HG03196 (cell line): ENCODE measurements at regions not wholly inside any gene's neighbourhood (a gene's known extent, or its start where the extent isn't known, plus 50 kb on each side); places are given as distances from the start of the nearest gene placed in this dataset.
"Not testable (repeated sequence)": the region's sequence is repeated elsewhere in the genome, so short reads cannot be mapped to it uniquely, and the experiment has no call there.

Experiments
- ATAC-seq: cut with Tn5 transposase; IDR thresholded peaks from one replicate; pipeline ENCODE4 v1.9.1; 2021; ENCODE audit not compliant: unreplicated experiment

- no peak for ATAC-seq
These were observed 306.2 kb upstream of the ATP11B start for GRCh38 chr3:182487143-182487542.

DNA sequence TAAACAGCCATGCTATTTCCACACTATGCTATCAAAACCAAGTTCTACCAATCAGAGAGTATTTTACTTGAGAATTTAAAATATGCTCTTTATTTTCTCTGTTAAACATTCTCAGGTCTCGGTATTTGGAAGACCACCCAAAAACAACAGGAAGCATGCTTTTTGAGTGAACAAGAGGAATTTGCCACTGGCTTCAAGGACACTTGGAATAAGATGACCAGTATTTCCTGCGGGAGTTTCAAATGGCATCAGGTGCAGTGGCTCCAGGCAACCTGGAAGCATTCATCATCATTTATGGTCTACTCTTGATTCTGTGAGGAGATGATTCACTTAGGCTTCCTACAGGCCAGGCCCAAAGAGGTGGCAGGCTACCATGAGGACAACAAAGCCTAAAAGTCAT lies 305.7 kb upstream of the ATP11B start:
- ATAC-seq: no peak

- ATAC-seq: no peak
These were observed 302.5 kb upstream of the ATP11B start for GRCh38 chr3:182490596-182491491.

DNA sequence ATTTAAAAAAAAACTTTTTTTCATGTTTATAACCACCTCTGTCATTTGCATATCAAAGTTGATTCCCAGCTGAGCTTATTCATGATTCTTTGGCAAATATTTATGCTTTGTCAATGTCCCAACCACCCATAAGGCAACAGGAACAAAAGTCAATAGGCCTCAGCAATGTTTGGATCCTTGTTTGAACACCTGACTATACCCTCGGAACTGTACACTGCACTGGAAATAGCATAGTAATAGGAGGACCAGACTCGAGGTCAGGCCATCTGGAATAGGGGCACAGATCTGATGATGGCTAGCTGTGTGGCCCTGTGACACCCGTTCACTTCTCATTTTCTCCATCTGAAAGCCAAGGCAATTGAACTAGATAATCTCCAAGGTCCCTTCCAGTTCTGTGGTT lies 301.7 kb upstream of the ATP11B start:
- no peak for ATAC-seq

DNA sequence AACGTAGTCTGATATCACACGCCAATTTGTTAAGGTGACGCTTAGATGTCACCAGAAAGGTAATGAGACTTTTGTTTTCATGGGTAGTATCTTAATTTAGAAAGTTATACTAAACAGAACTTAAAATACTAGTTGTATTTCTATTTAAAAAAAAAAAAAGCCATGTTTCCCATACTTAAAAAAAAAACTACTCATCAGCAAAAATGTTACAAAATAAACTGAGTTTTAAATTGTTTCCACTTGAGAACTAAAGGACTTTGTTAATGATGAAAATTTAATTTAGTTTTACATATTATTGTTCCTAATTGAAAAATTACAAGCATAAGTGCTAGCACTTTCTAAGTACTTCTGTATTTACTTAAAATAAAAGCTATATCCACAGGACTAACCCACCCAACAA lies 300.8 kb upstream of the ATP11B start:
- no peak for ATAC-seq

DNA sequence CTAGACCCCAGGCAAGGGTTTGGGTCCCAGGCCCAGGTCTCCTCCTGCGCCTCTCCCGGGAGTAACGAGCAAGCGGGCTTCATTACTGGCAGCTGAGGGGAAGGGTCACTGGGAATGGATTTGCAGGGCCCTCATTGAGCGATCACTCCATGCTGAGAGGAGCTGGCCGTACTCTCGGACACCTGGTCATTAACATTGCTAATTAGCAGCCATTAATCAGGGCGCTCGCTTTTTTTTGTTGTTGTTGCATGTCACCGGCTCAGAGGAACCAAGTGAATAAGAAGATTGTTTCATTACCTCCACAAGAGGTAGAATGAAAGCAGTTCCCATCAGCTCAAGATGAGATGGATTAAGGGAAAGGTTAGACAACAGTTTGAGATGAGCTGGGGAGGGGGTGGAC lies 293.0 kb upstream of the ATP11B start:
- ATAC-seq: no peak

GRCh38 chr3:182501856-182502255 lies 291.4 kb upstream of the ATP11B start:
- ATAC-seq: no peak

- no peak for ATAC-seq
These were observed 289.9 kb upstream of the ATP11B start for GRCh38 chr3:182503401-182503800.

DNA sequence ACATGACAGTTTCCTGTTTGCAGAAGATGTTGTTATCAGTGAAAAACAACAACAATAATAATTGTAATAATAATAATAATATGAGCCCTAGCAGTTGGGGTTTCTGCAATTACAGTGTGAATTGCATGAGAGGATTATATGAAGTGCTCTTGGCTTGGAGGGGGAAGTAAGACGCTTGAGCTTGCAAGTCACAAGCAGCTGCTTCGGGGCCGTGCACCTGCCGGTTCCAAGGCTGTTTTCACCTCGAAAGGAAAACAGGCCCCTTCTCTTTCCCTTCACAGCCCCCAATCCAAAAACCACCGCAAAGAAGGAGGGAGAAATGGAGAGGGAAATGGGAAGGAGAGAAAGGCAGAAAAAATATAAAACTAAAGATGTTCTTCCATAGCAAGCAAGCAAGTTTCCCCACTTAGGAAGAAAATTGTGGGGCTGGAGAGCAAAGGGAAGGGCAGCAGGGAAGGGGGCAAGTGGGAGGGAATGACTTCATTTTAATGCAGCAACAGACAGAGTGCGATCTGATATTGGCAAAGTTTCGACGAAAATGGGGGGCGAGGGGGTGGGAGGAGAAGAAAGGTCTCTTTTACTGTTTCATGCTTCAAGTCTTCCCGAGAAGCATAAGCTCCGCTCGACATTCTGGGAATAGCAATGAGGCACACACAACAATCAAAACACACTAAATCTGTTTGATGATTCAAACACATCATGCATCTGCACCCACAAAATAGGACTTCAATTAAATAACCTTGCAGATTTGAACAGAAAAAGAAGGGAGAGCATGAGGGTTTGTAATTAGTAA lies 284.2 kb upstream of the ATP11B start:
- ATAC-seq: no peak

GRCh38 chr3:182509844-182510460 lies 283.4 kb upstream of the ATP11B start:
- no peak for ATAC-seq

DNA sequence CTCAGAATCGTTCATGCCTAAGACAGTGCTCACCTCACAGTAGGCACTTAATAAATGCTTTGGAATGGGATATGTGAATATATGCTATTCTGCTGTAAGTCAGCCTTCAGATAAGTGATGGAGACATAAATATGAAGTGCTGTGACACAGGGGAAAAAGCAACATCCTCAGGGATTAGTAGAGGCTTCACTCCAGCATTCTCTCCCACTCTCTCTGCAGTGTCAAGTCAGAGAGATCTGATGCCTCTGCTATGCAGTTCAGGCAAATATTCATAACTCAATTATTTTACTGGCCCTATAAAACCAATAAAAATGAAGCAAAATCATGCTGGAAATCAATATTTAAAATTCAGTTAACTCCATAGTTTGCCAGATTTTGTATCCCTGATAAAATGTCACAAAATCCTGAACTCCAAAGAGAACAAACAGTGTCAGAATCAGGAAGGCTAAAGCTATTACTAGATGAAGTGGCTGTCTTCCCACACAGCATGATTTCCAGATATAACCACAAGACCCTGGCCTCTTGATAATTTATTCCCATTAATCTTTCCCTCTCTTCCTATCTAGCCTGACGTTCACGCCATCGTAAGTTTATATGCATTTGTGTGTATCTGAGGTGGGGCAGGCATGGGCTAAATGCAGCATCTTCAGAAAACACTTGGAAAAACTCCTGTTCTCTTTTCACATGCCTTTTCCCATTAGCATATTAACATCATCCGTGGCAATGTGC lies 278.9 kb upstream of the ATP11B start:
- no peak for ATAC-seq

DNA sequence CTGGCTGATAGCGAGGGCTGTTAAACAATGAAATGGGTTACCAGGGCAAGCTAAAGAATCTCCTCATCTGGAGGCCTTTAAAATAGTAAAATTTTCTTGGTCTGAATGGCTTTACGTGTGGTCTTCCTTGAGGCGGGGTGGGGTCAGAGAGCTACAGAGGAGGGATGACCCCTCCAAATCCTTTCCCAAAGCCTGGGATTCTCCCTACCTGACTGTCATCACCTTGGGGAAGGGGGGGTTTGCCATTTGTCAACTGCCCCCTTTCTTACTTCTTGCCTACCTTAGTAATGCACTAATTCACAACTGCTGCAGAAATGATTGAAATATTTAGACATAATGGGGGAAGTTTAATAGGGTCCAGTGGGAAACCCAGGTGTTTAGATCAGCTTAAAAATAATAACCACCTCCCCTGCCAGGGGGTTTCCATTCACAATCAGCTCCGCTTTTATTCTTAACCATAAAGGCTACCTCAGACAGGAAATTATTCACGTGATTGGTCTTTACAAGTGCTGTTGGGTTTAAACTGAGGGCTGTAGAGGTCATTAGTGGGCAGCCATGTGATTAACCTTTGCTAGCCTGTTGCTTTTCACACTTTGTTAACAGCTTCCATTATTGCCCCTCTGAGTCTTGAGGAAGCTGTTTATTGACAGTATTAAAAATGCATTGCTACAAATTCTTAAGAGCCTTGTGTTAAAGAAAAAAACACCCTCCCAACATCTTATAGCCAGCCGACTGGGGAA lies 276.5 kb upstream of the ATP11B start:
- ATAC-seq: no peak

DNA sequence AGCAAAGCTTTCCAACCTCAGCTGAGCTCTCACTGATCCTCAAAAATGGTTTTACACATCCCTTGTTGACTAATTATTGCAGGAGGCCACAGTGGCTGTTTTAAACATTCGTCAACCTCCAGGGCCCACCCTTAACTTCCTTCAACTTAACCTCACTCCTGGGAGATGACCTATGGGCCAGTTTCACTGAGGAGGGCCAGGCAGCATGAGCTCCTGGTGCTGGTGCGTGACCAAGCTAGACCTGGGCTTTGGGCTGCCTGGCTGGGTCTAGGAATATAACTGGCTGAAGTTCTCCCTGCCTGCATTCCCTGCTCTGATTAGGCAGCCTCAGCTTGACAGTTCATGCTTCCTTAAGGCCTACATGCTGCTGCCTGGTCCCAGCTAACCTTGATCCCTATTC lies 273.7 kb upstream of the ATP11B start:
- no peak for ATAC-seq

- ATAC-seq: no peak
These were observed 272.0 kb upstream of the ATP11B start for GRCh38 chr3:182521339-182521738.

DNA sequence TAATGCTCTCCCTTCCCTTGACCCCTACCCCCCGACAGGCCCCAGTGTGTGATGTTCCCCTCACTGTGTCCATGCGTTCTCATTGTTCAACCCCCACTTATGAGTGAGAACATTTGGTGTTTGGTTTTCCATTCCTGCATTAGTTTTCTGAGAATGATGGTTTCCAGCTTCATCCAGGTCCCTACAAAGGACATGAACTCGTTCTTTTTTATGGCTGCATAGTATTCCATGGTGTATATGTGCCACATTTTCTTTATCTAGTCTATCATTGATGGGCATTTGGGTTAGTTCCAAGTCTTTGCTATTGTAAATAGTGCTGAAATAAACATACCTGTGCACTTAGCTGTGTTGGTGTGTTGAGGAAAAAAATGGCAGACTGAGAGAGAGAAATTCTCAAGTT lies 269.9 kb upstream of the ATP11B start:
- ATAC-seq: not testable (repeated sequence)

DNA sequence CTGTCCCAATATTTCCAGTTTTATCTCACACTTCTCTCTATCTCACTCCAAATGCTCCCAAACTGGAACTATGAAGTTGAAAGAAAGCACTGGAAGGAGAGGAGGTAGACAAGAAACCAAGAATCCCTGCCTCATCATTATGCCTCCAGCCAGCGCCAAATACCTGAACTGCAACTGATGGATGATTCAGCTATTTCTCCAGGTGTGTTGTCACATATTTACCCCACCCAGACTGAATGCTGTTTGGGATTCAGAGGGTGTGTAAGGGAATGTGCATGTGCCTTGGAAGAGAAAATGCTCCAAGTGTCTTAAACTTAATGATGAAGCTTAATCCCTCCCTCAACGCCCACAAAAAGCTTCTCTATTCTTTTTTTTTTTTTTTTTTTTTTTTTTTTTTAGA lies 269.5 kb upstream of the ATP11B start:
- no peak for ATAC-seq

DNA sequence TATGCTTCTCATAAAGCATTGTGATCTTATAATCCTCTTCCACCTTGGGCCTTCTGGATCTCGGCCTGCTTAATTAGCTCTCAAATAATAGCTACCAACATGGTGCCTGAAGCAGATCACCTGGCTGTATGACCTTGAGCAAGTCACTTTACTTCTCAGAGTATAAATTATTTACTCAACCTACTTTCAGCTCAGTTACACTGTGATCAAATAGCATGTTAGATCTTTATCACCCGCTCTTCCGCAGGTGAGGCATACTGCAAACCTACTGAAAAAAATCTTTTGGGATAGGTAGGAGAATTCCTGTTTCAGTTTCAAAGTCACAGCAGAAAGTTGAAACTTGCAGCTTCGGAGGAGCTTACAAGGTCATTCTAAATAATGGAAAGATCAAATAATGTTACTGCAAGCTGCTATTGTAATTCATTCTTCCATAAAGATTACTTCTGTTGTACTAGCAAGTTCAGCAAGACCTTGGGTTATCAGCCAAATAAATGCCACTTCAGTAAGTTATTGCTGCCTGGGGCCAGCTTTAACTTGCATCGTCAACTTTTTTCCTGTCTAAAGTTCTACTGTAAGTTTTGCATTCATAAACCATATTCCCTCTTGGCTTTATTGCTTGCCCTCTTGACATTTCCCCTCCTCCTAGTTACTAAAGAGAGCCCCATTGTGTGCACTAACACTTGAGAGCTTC lies 268.4 kb upstream of the ATP11B start:
- no peak for ATAC-seq

- ATAC-seq: no peak
These were observed 267.4 kb upstream of the ATP11B start for GRCh38 chr3:182525766-182526374.

GRCh38 chr3:182527745-182528144 lies 265.6 kb upstream of the ATP11B start:
- ATAC-seq: no peak
